ENCODE measurements at regions not wholly inside any gene's neighbourhood (a gene's known extent, or its start where the extent isn't known, plus 50 kb on each side); places are given as distances from the start of the nearest gene placed in this dataset.

- Histone ChIP-seq H3K4me3 (ENCODE audit: insufficient read depth, low read length, poor library complexity, severe bottlenecking) (no peak overlapping the region), H3K9me2 (replicated peaks; ENCODE audit: insufficient read depth, low read length) (no peaks in the 10 kb centered on the region), H3K4me2 (ENCODE audit: low read depth, low read length, poor library complexity, severe bottlenecking) (no peak overlapping the region), H3K9me3 (ENCODE audit: insufficient read depth, low read length) (no peaks in the 10 kb centered on the region), H3K27me3 (ENCODE audit: low read length) (no peaks in the 10 kb centered on the region), H3K79me2 (ENCODE audit: insufficient read depth, low read length) (no peaks in the 10 kb centered on the region), H3F3A (ENCODE audit: insufficient read depth) (no peaks in the 10 kb centered on the region), H3K36me3 (ENCODE audit: low read length) (no peaks in the 10 kb centered on the region), H4K20me1 (ENCODE audit: low read depth, low read length) (no peaks in the 10 kb centered on the region), H2AFZ (ENCODE audit: low read depth, low read length, severe bottlenecking) (no peak overlapping the region), H3K27ac (ENCODE audit: low read depth, low read length) (no peak overlapping the region), H3K9ac (ENCODE audit: low read length) (no peak overlapping the region)
- TF ChIP-seq EZH2phosphoT487 (conservative IDR thresholded peaks at IDR 0.05; ENCODE audit: low read length), result no peak
- TF ChIP-seq, protein P1, sequence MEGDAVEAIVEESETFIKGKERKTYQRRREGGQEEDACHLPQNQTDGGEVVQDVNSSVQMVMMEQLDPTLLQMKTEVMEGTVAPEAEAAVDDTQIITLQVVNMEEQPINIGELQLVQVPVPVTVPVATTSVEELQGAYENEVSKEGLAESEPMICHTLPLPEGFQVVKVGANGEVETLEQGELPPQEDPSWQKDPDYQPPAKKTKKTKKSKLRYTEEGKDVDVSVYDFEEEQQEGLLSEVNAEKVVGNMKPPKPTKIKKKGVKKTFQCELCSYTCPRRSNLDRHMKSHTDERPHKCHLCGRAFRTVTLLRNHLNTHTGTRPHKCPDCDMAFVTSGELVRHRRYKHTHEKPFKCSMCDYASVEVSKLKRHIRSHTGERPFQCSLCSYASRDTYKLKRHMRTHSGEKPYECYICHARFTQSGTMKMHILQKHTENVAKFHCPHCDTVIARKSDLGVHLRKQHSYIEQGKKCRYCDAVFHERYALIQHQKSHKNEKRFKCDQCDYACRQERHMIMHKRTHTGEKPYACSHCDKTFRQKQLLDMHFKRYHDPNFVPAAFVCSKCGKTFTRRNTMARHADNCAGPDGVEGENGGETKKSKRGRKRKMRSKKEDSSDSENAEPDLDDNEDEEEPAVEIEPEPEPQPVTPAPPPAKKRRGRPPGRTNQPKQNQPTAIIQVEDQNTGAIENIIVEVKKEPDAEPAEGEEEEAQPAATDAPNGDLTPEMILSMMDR (IDR thresholded peaks at IDR 0.05; ENCODE audit: insufficient read depth, low read length, poor library complexity, severe bottlenecking), result no peak
Observed at GRCh38 chr12:93146263-93146939, 217.3 kb upstream of the EEA1 start.

- Histone ChIP-seq H3K9me3 (ENCODE audit: insufficient read depth, low read length) (no peaks in the 10 kb centered on the region), H3K36me3 (ENCODE audit: low read length) (no peaks in the 10 kb centered on the region), H3K9me2 (replicated peaks; ENCODE audit: insufficient read depth, low read length) (no peaks in the 10 kb centered on the region), H4K20me1 (ENCODE audit: low read depth, low read length) (no peaks in the 10 kb centered on the region), H3K79me2 (ENCODE audit: insufficient read depth, low read length) (no peaks in the 10 kb centered on the region), H3K27ac (ENCODE audit: low read depth, low read length) (no peak overlapping the region), H3K27me3 (ENCODE audit: low read length) (no peaks in the 10 kb centered on the region), H3K4me3 (ENCODE audit: insufficient read depth, low read length, poor library complexity, severe bottlenecking) (no peak overlapping the region), H2AFZ (ENCODE audit: low read depth, low read length, severe bottlenecking) (no peak overlapping the region), H3K9ac (ENCODE audit: low read length) (no peak overlapping the region), H3K4me2 (ENCODE audit: low read depth, low read length, poor library complexity, severe bottlenecking) (no peak overlapping the region), H3F3A (ENCODE audit: insufficient read depth) (no peaks in the 10 kb centered on the region)
- no peak for TF ChIP-seq EZH2phosphoT487 (conservative IDR thresholded peaks at IDR 0.05; ENCODE audit: low read length)
- TF ChIP-seq, protein P1 (IDR thresholded peaks at IDR 0.05; ENCODE audit: insufficient read depth, low read length, poor library complexity, severe bottlenecking), result no peak
Observed at GRCh38 chr12:93146970-93147369, 217.9 kb upstream of the EEA1 start.

DNA sequence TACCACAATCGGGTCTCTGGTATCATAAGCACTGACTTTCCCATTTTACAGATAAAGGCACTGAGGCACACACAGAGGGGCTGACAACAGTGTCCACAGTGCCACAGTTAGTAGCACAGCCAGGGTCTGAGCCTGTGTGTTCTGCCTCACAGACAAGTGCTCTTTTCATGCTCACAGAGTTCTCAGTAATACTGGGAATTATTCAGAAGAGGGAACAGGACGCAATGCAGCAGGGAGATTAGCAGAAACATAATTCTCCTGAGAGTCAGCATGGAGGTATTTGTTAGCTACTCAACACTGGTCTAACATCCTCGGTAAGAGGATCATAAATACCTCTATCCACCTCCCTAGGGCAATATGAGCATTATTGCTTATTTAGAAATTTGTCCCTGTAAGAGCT lies 219.3 kb upstream of the EEA1 start:
- no peak overlapping the region for H3K4me3 ChIP-seq (ENCODE audit: insufficient read depth, low read length, poor library complexity, severe bottlenecking)
- H3K27ac ChIP-seq (ENCODE audit: low read depth, low read length), result no peak overlapping the region
- no peaks in the 10 kb centered on the region for H3K9me2 ChIP-seq (replicated peaks; ENCODE audit: insufficient read depth, low read length)
- H3K9me3 ChIP-seq (ENCODE audit: insufficient read depth, low read length), result no peaks in the 10 kb centered on the region
- H3K9ac ChIP-seq (ENCODE audit: low read length), result no peak overlapping the region
- no peaks in the 10 kb centered on the region for H3K36me3 ChIP-seq (ENCODE audit: low read length)
- H2AFZ ChIP-seq (ENCODE audit: low read depth, low read length, severe bottlenecking), result no peak overlapping the region
- H3F3A ChIP-seq (ENCODE audit: insufficient read depth), result no peaks in the 10 kb centered on the region
- no peak for TF ChIP-seq EZH2phosphoT487 (conservative IDR thresholded peaks at IDR 0.05; ENCODE audit: low read length)
- H3K4me2 ChIP-seq (ENCODE audit: low read depth, low read length, poor library complexity, severe bottlenecking), result no peak overlapping the region
- H3K27me3 ChIP-seq (ENCODE audit: low read length), result no peaks in the 10 kb centered on the region
- H3K79me2 ChIP-seq (ENCODE audit: insufficient read depth, low read length), result no peaks in the 10 kb centered on the region
- no peaks in the 10 kb centered on the region for H4K20me1 ChIP-seq (ENCODE audit: low read depth, low read length)

GRCh38 chr12:93149229-93149628 lies 220.1 kb upstream of the EEA1 start:
- Histone ChIP-seq H3K79me2 (ENCODE audit: insufficient read depth, low read length) (no peaks in the 10 kb centered on the region), H3K9me3 (ENCODE audit: insufficient read depth, low read length) (no peaks in the 10 kb centered on the region), H3K9ac (ENCODE audit: low read length) (no peak overlapping the region), H3K4me3 (ENCODE audit: insufficient read depth, low read length, poor library complexity, severe bottlenecking) (no peak overlapping the region), H3K27ac (ENCODE audit: low read depth, low read length) (no peak overlapping the region), H3F3A (ENCODE audit: insufficient read depth) (no peaks in the 10 kb centered on the region), H3K4me2 (ENCODE audit: low read depth, low read length, poor library complexity, severe bottlenecking) (no peak overlapping the region), H4K20me1 (ENCODE audit: low read depth, low read length) (no peaks in the 10 kb centered on the region), H2AFZ (ENCODE audit: low read depth, low read length, severe bottlenecking) (no peak overlapping the region), H3K27me3 (ENCODE audit: low read length) (no peaks in the 10 kb centered on the region), H3K9me2 (replicated peaks; ENCODE audit: insufficient read depth, low read length) (no peaks in the 10 kb centered on the region), H3K36me3 (ENCODE audit: low read length) (no peaks in the 10 kb centered on the region)
- TF ChIP-seq, protein P1 (IDR thresholded peaks at IDR 0.05; ENCODE audit: insufficient read depth, low read length, poor library complexity, severe bottlenecking), result no peak
- no peak for TF ChIP-seq EZH2phosphoT487 (conservative IDR thresholded peaks at IDR 0.05; ENCODE audit: low read length)

Data from SU-DHL-6 (cell line).